DOHH2 (cell line): ENCODE measurements at regions not wholly inside any gene's neighbourhood (a gene's known extent, or its start where the extent isn't known, plus 50 kb on each side); places are given as distances from the start of the nearest gene placed in this dataset.

ENCODE experiments used
- H3F3A ChIP-seq: fragments of 200-600 bp; sonication (generic), shearing (Covaris generic); 2 replicates; pipeline ENCODE4 v1.6.0; 2016; ENCODE audit warnings: antibody characterized with exemption, mild to moderate bottlenecking; ENCODE audit not compliant: control insufficient read depth, insufficient read depth
- H3K27ac ChIP-seq: fragments of 200-600 bp; sonication (generic); 2 replicates; pipeline ENCODE4 v1.5.1; 2014; ENCODE audit warnings: low read depth, mild to moderate bottlenecking, low read length, moderate library complexity
- H3K27me3 ChIP-seq: fragments of 200-600 bp; sonication (generic); 2 replicates; pipeline ENCODE4 v1.6.1; 2014; ENCODE audit warnings: mild to moderate bottlenecking, low read length, mixed read lengths; ENCODE audit not compliant: control insufficient read depth
- H3K36me3 ChIP-seq: fragments of 200-600 bp; sonication (generic); 2 replicates; pipeline ENCODE4 v1.6.1; 2014; ENCODE audit warnings: mild to moderate bottlenecking, low read length, moderate library complexity, mixed read lengths; ENCODE audit not compliant: control insufficient read depth
- H3K4me1 ChIP-seq: fragments of 200-600 bp; sonication (generic); 2 replicates; pipeline ENCODE4 v1.6.1; 2014; ENCODE audit warnings: mild to moderate bottlenecking, low read length, mixed read lengths; ENCODE audit not compliant: control insufficient read depth
- H3K4me2 ChIP-seq: fragments of 200-600 bp; sonication (generic); 2 replicates; pipeline ENCODE4 v1.6.0; 2014; ENCODE audit warnings: mild to moderate bottlenecking, low read length, moderate library complexity
- H3K4me3 ChIP-seq: fragments of 200-600 bp; sonication (generic); 2 replicates; pipeline ENCODE4 v1.5.1; 2014; ENCODE audit warnings: mild to moderate bottlenecking, low read length, mixed read lengths
- H3K79me2 ChIP-seq: fragments of 200-600 bp; sonication (generic); 2 replicates; pipeline ENCODE4 v1.6.1; 2014; ENCODE audit warnings: mild to moderate bottlenecking, low read length, mixed read lengths; ENCODE audit not compliant: control insufficient read depth
- H3K9me2 ChIP-seq: fragments of 200-600 bp; sonication (generic); replicated peaks from 2 replicates; pipeline ENCODE4 v1.6.1; 2014; ENCODE audit warnings: mild to moderate bottlenecking, low read length, mixed read lengths; ENCODE audit not compliant: control insufficient read depth
- H3K9me3 ChIP-seq: fragments of 200-600 bp; sonication (generic); 2 replicates; pipeline ENCODE4 v1.6.1; 2014; ENCODE audit warnings: antibody characterized with exemption, low read length, mixed read lengths; ENCODE audit not compliant: control insufficient read depth, insufficient read depth
- H4K20me1 ChIP-seq: fragments of 200-600 bp; sonication (generic); 2 replicates; pipeline ENCODE4 v1.6.0; 2014; ENCODE audit warnings: low read depth, mild to moderate bottlenecking, antibody characterized with exemption, low read length, moderate library complexity; ENCODE audit not compliant: control insufficient read depth, insufficient read depth
- CTCF ChIP-seq: fragments of 200-600 bp; sonication (generic); IDR thresholded peaks from one replicate; pipeline ENCODE4 v1.5.1; 2014; ENCODE audit warnings: antibody characterized with exemption, mild to moderate bottlenecking, low read depth, low read length; ENCODE audit not compliant: poor library complexity, severe bottlenecking
- EZH2phosphoT487 ChIP-seq: fragments of 200-600 bp; sonication (generic); IDR thresholded peaks from 2 replicates; pipeline ENCODE4 v1.6.1; 2017; ENCODE audit warnings: borderline replicate concordance, mild to moderate bottlenecking, antibody characterized with exemption, low read length, moderate library complexity, mixed read lengths

- Histone ChIP-seq H3F3A (no peaks in the 10 kb centered on the region), H3K27ac (no peak overlapping the region), H3K4me2 (no peak overlapping the region), H3K36me3 (no peaks in the 10 kb centered on the region), H3K4me3 (no peak overlapping the region), H3K9me2 (no peaks in the 10 kb centered on the region), H4K20me1 (no peaks in the 10 kb centered on the region), H3K9me3 (no peaks in the 10 kb centered on the region), H3K79me2 (no peaks in the 10 kb centered on the region), H3K4me1 (no peaks in the 10 kb centered on the region), H3K27me3 (no peaks in the 10 kb centered on the region)
- TF ChIP-seq CTCF = no peak
- no peak for TF ChIP-seq EZH2phosphoT487
Measured at GRCh38 chr17:54028986-54029580, 206.4 kb downstream of the KIF2B start.

DNA sequence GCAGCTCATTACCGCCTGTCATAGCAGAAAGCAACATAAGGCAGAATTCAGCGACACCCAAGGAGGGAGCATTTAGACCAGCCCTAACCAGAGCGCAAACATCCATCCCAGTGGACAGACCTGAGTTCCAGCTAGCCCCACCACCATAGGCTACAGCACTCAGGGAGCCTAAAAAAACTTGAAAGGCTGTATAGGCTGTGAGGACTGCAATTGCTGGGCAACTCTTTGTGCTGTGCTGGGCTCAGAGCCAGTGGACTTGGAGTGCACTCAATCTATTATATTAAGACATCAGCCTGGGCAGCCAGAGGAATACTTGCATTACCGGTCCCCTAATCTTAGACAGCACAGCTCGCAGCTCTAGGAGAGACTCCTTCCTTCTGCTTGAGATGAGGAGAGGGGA, 207.3 kb downstream of the KIF2B start:
- H3K27ac ChIP-seq = no peak overlapping the region
- no peaks in the 10 kb centered on the region for H3K4me1 ChIP-seq
- no peaks in the 10 kb centered on the region for H3K79me2 ChIP-seq
- no peaks in the 10 kb centered on the region for H4K20me1 ChIP-seq
- H3K36me3 ChIP-seq = no peaks in the 10 kb centered on the region
- H3K9me2 ChIP-seq = no peaks in the 10 kb centered on the region
- H3F3A ChIP-seq = no peaks in the 10 kb centered on the region
- no peaks in the 10 kb centered on the region for H3K27me3 ChIP-seq
- TF ChIP-seq CTCF = no peak
- TF ChIP-seq EZH2phosphoT487 = no peak
- no peaks in the 10 kb centered on the region for H3K9me3 ChIP-seq
- H3K4me2 ChIP-seq = no peak overlapping the region
- H3K4me3 ChIP-seq = no peak overlapping the region

- no peaks in the 10 kb centered on the region for H3F3A ChIP-seq
- TF ChIP-seq EZH2phosphoT487 (no peak), CTCF (no peak)
- H3K79me2 ChIP-seq = no peaks in the 10 kb centered on the region
- no peak overlapping the region for H3K4me3 ChIP-seq
- H3K4me1 ChIP-seq = no peaks in the 10 kb centered on the region
- no peaks in the 10 kb centered on the region for H3K27me3 ChIP-seq
- H3K9me3 ChIP-seq = peaks cover 16% of the 10 kb centered on the region; the same call in 1 of the 2 replicates
- no peaks in the 10 kb centered on the region for H3K36me3 ChIP-seq
- H3K9me2 ChIP-seq = no peaks in the 10 kb centered on the region
- H3K27ac ChIP-seq = no peak overlapping the region
- H3K4me2 ChIP-seq = no peak overlapping the region
- no peaks in the 10 kb centered on the region for H4K20me1 ChIP-seq
Measured at GRCh38 chr17:54046570-54046969, 223.8 kb downstream of the KIF2B start.
